Uterus (tissue), 2 donors: ENCODE measurements at regions not wholly inside any gene's neighbourhood (a gene's known extent, or its start where the extent isn't known, plus 50 kb on each side); places are given as distances from the start of the nearest gene placed in this dataset.

Experiments used
- POLR2A ChIP-seq, 2 donors: fragments of 450-650 bp; IDR thresholded peaks; one replicate each; pipeline ENCODE4 v1.6.1; 2016; ENCODE audit warnings: antibody characterized with exemption in 2 of 2, mild to moderate bottlenecking in 1 of 2, moderate library complexity in 1 of 2
- TF ChIP-seq, protein P1 (sequence below), 4 experiments: fragments of 200-600 bp in 2 of 4; fragments of 450-650 bp in 2 of 4; sonication (generic) in 2 of 4; IDR thresholded peaks; one replicate each; pipeline ENCODE4 v1.5.1; 2016 to 2019; ENCODE audit warnings: antibody characterized with exemption in 4 of 4, mild to moderate bottlenecking in 2 of 4, moderate library complexity in 1 of 4

DNA sequence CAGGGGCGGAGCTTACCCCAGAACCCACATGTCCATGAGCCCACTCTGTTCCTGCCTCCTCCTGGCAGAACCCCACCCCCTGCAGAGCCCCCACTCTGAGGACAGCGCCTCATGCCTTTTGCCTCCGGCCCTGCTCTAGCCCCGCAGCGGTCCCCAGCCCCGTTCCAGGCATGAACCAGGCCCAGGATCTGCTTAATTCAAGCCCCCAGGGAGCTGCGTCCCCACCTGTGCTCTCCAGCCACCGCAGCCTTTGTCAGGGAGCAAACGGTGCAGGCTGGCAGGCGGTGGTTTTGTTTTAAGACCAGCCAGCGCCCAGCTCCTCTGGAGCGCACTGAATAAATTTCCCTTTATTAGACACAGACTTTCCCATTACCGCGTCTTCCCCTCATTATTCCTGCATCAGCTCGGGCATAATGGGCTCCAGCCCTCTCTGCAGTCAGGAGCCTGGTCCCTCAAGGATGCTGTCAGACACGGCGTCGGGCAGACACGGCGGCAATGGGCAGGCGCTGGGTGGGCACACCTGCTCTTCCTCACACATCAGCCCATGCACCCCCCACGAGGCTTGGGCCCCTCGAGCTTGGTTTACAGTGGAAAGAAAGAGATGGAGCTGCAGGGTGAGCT, 137.6 kb downstream of the OLFM1 start:
- TF ChIP-seq, protein P1, sequence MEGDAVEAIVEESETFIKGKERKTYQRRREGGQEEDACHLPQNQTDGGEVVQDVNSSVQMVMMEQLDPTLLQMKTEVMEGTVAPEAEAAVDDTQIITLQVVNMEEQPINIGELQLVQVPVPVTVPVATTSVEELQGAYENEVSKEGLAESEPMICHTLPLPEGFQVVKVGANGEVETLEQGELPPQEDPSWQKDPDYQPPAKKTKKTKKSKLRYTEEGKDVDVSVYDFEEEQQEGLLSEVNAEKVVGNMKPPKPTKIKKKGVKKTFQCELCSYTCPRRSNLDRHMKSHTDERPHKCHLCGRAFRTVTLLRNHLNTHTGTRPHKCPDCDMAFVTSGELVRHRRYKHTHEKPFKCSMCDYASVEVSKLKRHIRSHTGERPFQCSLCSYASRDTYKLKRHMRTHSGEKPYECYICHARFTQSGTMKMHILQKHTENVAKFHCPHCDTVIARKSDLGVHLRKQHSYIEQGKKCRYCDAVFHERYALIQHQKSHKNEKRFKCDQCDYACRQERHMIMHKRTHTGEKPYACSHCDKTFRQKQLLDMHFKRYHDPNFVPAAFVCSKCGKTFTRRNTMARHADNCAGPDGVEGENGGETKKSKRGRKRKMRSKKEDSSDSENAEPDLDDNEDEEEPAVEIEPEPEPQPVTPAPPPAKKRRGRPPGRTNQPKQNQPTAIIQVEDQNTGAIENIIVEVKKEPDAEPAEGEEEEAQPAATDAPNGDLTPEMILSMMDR (IDR thresholded peaks at IDR 0.05): no peak
- no peak for TF ChIP-seq POLR2A (IDR thresholded peaks at IDR 0.05)
